ENCODE measurements at regions not wholly inside any gene's neighbourhood (a gene's known extent, or its start where the extent isn't known, plus 50 kb on each side); places are given as distances from the start of the nearest gene placed in this dataset.
"Not testable (repeated sequence)": the region's sequence is repeated elsewhere in the genome, so short reads cannot be mapped to it uniquely, and the experiment has no call there.

GRCh38 chr7:132023466-132023865, 467.0 kb upstream of the PODXL start:
- intact Hi-C loops (cut with micrococcal nuclease): no loop called here
- no peak overlapping the region for H3K4me3 Mint-ChIP-seq (ENCODE audit: low read depth)
- no peaks in the 10 kb centered on the region for H3K36me3 Mint-ChIP-seq (ENCODE audit: low read depth)
- H3K27me3 Mint-ChIP-seq (ENCODE audit: low read depth): no peaks in the 10 kb centered on the region
- H3K9me3 Mint-ChIP-seq: no peaks in the 10 kb centered on the region
- H3K27ac Mint-ChIP-seq: no peak overlapping the region
- no peak for DNase-seq (ENCODE audit: low spot score)
- no peaks in the 10 kb centered on the region for H3K4me1 Mint-ChIP-seq (ENCODE audit: low read depth)

GRCh38 chr7:132022188-132022587, 465.8 kb upstream of the PODXL start:
- no peaks in the 10 kb centered on the region for H3K4me1 Mint-ChIP-seq (ENCODE audit: low read depth)
- no peaks in the 10 kb centered on the region for H3K27me3 Mint-ChIP-seq (ENCODE audit: low read depth)
- no peaks in the 10 kb centered on the region for H3K9me3 Mint-ChIP-seq
- no peaks in the 10 kb centered on the region for H3K36me3 Mint-ChIP-seq (ENCODE audit: low read depth)
- H3K4me3 Mint-ChIP-seq (ENCODE audit: low read depth): no peak overlapping the region
- intact Hi-C loops (cut with micrococcal nuclease): no loop called here
- no peak for DNase-seq (ENCODE audit: low spot score)
- no peak overlapping the region for H3K27ac Mint-ChIP-seq

DNA sequence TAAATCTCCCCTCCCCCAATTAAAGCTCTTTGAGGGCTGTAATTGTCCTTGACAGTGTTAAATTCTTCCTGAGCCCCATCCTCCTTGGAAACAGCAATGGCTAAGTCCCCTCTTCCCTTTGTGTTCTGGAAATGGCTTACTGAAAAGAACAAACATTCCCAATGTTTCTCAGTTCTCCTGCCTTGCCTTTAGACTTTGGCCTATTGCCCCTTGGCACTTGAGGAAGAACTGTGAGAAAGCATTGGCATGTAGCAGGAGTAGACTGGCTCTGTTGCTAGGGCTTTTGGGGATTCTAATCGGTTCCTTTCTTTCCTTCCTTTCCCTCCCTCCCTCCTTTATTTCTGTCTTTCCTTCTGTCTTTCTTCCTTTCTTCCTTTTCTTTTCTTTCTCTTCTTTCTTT, 463.3 kb upstream of the PODXL start:
- H3K27me3 Mint-ChIP-seq (ENCODE audit: low read depth): no peaks in the 10 kb centered on the region
- no peak overlapping the region for H3K4me3 Mint-ChIP-seq (ENCODE audit: low read depth)
- H3K4me1 Mint-ChIP-seq (ENCODE audit: low read depth): no peaks in the 10 kb centered on the region
- H3K27ac Mint-ChIP-seq: no peak overlapping the region
- no peaks in the 10 kb centered on the region for H3K36me3 Mint-ChIP-seq (ENCODE audit: low read depth)
- intact Hi-C loops (cut with micrococcal nuclease): no loop called here
- H3K9me3 Mint-ChIP-seq: peaks cover 4% of the 10 kb centered on the region
- no peak for DNase-seq (ENCODE audit: low spot score)

DNA sequence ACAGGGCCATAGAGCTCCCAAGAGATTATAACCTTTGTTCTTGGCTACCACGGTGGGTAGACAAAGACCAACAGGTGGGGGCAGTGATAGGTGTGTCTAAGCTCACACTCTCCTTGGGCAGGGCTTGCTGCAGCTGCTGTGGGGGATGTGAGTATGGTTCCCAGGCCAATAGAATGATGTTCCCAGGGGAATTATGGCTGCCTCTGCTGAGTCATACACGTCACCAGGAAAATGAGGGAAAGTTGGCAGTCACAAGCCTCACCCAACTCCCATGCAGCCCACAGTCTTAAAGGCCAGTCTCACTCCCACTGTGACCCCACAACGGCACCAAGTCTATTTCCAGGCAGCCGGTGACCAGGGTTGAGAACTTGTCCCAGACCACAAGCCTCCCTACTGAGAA, 453.4 kb upstream of the PODXL start:
- no peak for DNase-seq (ENCODE audit: low spot score)
- H3K9me3 Mint-ChIP-seq: peaks cover under 1% of the 10 kb centered on the region
- H3K27me3 Mint-ChIP-seq (ENCODE audit: low read depth): no peaks in the 10 kb centered on the region
- H3K36me3 Mint-ChIP-seq (ENCODE audit: low read depth): no peaks in the 10 kb centered on the region
- H3K27ac Mint-ChIP-seq: no peak overlapping the region
- intact Hi-C loops (cut with micrococcal nuclease): no loop called here
- H3K4me3 Mint-ChIP-seq (ENCODE audit: low read depth): no peak overlapping the region
- H3K4me1 Mint-ChIP-seq (ENCODE audit: low read depth): no peaks in the 10 kb centered on the region

- H3K27ac Mint-ChIP-seq: no peak overlapping the region
These were observed 448.1 kb upstream of the PODXL start for GRCh38 chr7:132004529-132004928.

DNA sequence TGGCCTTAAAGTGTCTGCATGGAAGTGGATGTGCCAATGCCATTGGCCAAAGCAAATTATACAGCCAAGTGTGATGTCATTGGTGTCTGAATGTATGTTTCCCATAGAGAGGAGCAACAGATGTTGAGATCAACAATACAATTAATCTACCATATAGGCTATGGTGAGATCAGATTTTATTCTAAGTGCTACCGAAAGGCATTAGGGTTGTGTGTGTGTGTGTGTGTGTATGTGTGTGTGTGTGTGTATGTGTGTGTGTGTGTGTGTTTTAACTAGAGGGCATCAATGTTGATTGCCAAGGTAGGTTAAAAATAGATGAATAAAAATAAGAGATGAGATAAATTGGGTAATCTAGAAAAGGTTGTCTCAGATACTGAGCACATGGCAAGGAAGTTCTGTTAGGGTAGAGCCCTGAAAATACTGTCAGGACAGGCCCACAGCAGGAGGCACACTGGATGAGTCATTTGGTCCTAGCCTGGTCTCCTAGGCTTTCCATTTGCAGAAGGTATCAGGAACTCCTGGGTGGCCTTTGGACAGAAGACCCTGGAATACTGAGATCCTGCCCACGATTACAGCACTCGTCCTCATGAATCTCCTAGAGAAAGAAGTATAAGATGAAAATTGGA, 446.0 kb upstream of the PODXL start:
- Mint-ChIP-seq H3K4me1 (ENCODE audit: low read depth) (no peaks in the 10 kb centered on the region), H3K36me3 (ENCODE audit: low read depth) (no peaks in the 10 kb centered on the region), H3K4me3 (ENCODE audit: low read depth) (no peak overlapping the region), H3K27me3 (ENCODE audit: low read depth) (no peaks in the 10 kb centered on the region), H3K27ac (no peak overlapping the region), H3K9me3 (no peaks in the 10 kb centered on the region)
- intact Hi-C loops (cut with micrococcal nuclease): no loop called here
- DNase-seq (ENCODE audit: low spot score): no peak

More at GRCh38 chr7:132004529-132004928, 448.1 kb upstream of the PODXL start:
- no peak for DNase-seq (ENCODE audit: low spot score)
- H3K9me3 Mint-ChIP-seq: no peaks in the 10 kb centered on the region
- no peaks in the 10 kb centered on the region for H3K27me3 Mint-ChIP-seq (ENCODE audit: low read depth)
- H3K36me3 Mint-ChIP-seq (ENCODE audit: low read depth): no peaks in the 10 kb centered on the region
- H3K4me3 Mint-ChIP-seq (ENCODE audit: low read depth): no peak overlapping the region
- intact Hi-C loops (cut with micrococcal nuclease): no loop called here
- no peaks in the 10 kb centered on the region for H3K4me1 Mint-ChIP-seq (ENCODE audit: low read depth)

DNA sequence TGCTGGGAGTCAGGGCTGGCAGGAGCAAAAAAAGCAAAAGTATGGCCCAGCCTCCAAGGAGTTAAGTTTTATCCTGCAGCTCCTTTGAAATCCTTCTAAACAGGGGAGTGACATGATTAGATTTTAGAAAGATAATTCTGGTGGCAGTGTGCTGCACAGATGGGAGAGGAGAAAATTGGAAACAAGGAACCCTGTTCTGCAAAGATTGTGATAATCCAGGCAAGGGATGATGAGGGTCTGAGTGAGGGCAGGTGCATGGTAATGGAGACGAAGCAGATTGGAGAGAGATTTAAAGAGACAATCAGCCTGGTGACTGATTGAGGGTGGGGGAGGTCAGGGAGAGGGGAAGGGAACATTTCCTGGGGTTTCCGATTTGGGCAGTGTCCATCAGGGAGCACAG, 444.7 kb upstream of the PODXL start:
- intact Hi-C loops (cut with micrococcal nuclease): no loop called here
- Mint-ChIP-seq H3K27me3 (ENCODE audit: low read depth) (no peaks in the 10 kb centered on the region), H3K4me3 (ENCODE audit: low read depth) (no peak overlapping the region), H3K36me3 (ENCODE audit: low read depth) (no peaks in the 10 kb centered on the region), H3K4me1 (ENCODE audit: low read depth) (no peaks in the 10 kb centered on the region), H3K9me3 (no peaks in the 10 kb centered on the region), H3K27ac (no peak overlapping the region)
- no peak for DNase-seq (ENCODE audit: low spot score)

DNA sequence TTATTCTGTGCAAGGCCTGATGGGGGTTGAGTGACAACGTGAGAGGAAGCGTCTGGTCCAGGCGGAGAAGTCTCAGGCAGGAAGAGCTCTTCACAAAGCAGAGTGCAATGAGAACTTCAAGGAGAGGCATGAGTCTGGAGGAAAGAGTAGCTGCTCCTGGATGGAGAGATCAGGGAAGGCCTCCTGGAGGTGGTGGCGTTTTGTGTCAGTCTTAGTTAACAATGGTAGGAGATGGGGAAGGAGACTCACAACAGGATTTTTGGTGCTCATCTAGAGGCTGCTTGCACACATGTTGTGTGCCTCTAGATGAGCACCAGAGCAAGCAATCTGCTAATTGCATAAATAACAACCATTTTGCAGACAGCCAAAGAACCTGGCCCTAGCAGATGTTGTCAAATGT, 442.8 kb upstream of the PODXL start:
- no peaks in the 10 kb centered on the region for H3K27me3 Mint-ChIP-seq (ENCODE audit: low read depth)
- no peak overlapping the region for H3K4me3 Mint-ChIP-seq (ENCODE audit: low read depth)
- intact Hi-C loops (cut with micrococcal nuclease): no loop called here
- no peak overlapping the region for H3K27ac Mint-ChIP-seq
- DNase-seq (ENCODE audit: low spot score): no peak
- no peaks in the 10 kb centered on the region for H3K4me1 Mint-ChIP-seq (ENCODE audit: low read depth)
- no peaks in the 10 kb centered on the region for H3K36me3 Mint-ChIP-seq (ENCODE audit: low read depth)
- H3K9me3 Mint-ChIP-seq: no peaks in the 10 kb centered on the region

GRCh38 chr7:131995324-131995723, 438.9 kb upstream of the PODXL start:
- no peaks in the 10 kb centered on the region for H3K9me3 Mint-ChIP-seq
- intact Hi-C loops (cut with micrococcal nuclease): no loop called here
- no peaks in the 10 kb centered on the region for H3K27me3 Mint-ChIP-seq (ENCODE audit: low read depth)
- no peak overlapping the region for H3K4me3 Mint-ChIP-seq (ENCODE audit: low read depth)
- H3K36me3 Mint-ChIP-seq (ENCODE audit: low read depth): no peaks in the 10 kb centered on the region
- H3K27ac Mint-ChIP-seq: no peak overlapping the region
- no peak for DNase-seq (ENCODE audit: low spot score)
- no peaks in the 10 kb centered on the region for H3K4me1 Mint-ChIP-seq (ENCODE audit: low read depth)

DNA sequence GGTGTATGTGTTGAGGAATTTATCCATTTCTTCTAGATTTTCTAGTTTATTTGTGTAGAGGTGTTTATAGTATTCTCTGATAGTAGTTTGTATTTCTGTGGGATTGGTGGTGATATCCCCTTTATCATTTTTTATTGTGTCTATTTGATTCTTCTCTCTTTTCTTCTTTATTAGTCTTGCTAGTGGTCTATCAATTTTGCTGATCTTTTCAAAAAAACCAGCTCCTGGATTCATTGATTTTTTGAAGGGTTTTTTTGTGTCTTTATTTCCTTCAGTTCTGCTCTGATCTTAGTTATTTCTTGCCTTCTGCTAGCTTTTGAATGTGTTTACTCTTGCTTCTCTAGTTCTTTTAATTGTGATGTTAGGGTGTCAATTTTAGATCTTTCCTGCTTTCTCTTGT, 424.6 kb upstream of the PODXL start:
- H3K27ac Mint-ChIP-seq; H3K4me3 Mint-ChIP-seq (ENCODE audit: low read depth); H3K9me3 Mint-ChIP-seq; H3K36me3 Mint-ChIP-seq (ENCODE audit: low read depth); intact Hi-C loops (cut with micrococcal nuclease); DNase-seq (ENCODE audit: low spot score); H3K4me1 Mint-ChIP-seq (ENCODE audit: low read depth); H3K27me3 Mint-ChIP-seq (ENCODE audit: low read depth): not testable (repeated sequence)

- DNase-seq (ENCODE audit: low spot score); H3K9me3 Mint-ChIP-seq; H3K36me3 Mint-ChIP-seq (ENCODE audit: low read depth); H3K27ac Mint-ChIP-seq; H3K27me3 Mint-ChIP-seq (ENCODE audit: low read depth); H3K4me3 Mint-ChIP-seq (ENCODE audit: low read depth); intact Hi-C loops (cut with micrococcal nuclease); H3K4me1 Mint-ChIP-seq (ENCODE audit: low read depth): not testable (repeated sequence)
These were observed 421.7 kb upstream of the PODXL start for GRCh38 chr7:131978118-131978517.

DNA sequence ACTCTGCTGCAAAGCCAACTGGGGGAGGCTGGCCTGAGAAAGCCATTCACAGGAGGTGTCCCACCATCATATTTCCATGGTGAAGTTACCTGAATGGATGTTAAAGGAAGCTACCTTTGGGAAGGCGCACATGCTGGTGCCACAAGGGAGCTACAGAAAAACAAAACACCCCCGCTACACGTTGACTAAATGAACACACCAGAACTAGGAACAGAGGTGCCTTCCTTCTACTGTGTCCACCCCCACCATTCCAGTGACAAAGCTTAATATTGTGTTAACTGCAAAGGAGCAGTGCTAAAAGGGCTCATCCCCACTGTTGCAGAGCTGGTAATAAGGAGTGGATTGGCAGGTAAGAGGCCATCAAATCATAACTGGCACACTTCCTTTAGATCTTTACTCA, 420.0 kb upstream of the PODXL start:
- no peak for DNase-seq (ENCODE audit: low spot score)
- no peaks in the 10 kb centered on the region for H3K4me1 Mint-ChIP-seq (ENCODE audit: low read depth)
- no peak overlapping the region for H3K4me3 Mint-ChIP-seq (ENCODE audit: low read depth)
- intact Hi-C loops (cut with micrococcal nuclease): no loop called here
- H3K27me3 Mint-ChIP-seq (ENCODE audit: low read depth): peaks cover under 1% of the 10 kb centered on the region
- no peaks in the 10 kb centered on the region for H3K9me3 Mint-ChIP-seq
- H3K27ac Mint-ChIP-seq: no peak overlapping the region
- H3K36me3 Mint-ChIP-seq (ENCODE audit: low read depth): no peaks in the 10 kb centered on the region

GRCh38 chr7:131974671-131975070, 418.2 kb upstream of the PODXL start:
- H3K4me3 Mint-ChIP-seq (ENCODE audit: low read depth): no peak overlapping the region
- no peak overlapping the region for H3K27ac Mint-ChIP-seq
- intact Hi-C loops (cut with micrococcal nuclease): no loop called here
- no peaks in the 10 kb centered on the region for H3K36me3 Mint-ChIP-seq (ENCODE audit: low read depth)
- DNase-seq (ENCODE audit: low spot score): no peak
- no peaks in the 10 kb centered on the region for H3K9me3 Mint-ChIP-seq
- H3K4me1 Mint-ChIP-seq (ENCODE audit: low read depth): no peaks in the 10 kb centered on the region
- peaks cover 2% of the 10 kb centered on the region for H3K27me3 Mint-ChIP-seq (ENCODE audit: low read depth)

- no peaks in the 10 kb centered on the region for H3K4me1 Mint-ChIP-seq (ENCODE audit: low read depth)
- H3K27me3 Mint-ChIP-seq (ENCODE audit: low read depth): peaks cover 2% of the 10 kb centered on the region
- H3K9me3 Mint-ChIP-seq: no peaks in the 10 kb centered on the region
- no peak overlapping the region for H3K27ac Mint-ChIP-seq
- DNase-seq (ENCODE audit: low spot score): no peak
- no peak overlapping the region for H3K4me3 Mint-ChIP-seq (ENCODE audit: low read depth)
- no peaks in the 10 kb centered on the region for H3K36me3 Mint-ChIP-seq (ENCODE audit: low read depth)
- intact Hi-C loops (cut with micrococcal nuclease): no loop called here
These were observed 415.8 kb upstream of the PODXL start for GRCh38 chr7:131972251-131972650.
